H1 (cell line): ENCODE measurements at regions not wholly inside any gene's neighbourhood (a gene's known extent, or its start where the extent isn't known, plus 50 kb on each side); places are given as distances from the start of the nearest gene placed in this dataset.

Source experiments
- POLR2A ChIP-seq, 2 experiments: IDR thresholded peaks; 1 replicate in 1 of 2; 2 replicates in 1 of 2; pipeline ENCODE4 v1.6.1; 2011; ENCODE audit warnings: low read depth in 2 of 2, low read length in 2 of 2, mild to moderate bottlenecking in 2 of 2; ENCODE audit errors: control extremely low read depth in 1 of 2
- RNF2 ChIP-seq: fragments of 200-900, 300-1000 bp; sonication (generic); IDR thresholded peaks from 2 replicates; pipeline ENCODE4 v1.7.1; 2016; ENCODE audit warnings: borderline replicate concordance, low read depth, mild to moderate bottlenecking, antibody characterized with exemption, low read length; ENCODE audit not compliant: poor library complexity, severe bottlenecking; ENCODE audit errors: missing control alignments
- SIX5 ChIP-seq: IDR thresholded peaks from 2 replicates; pipeline ENCODE4 v1.6.1; 2011; ENCODE audit warnings: mild to moderate bottlenecking, low read depth, low read length
- TF ChIP-seq, protein P1 (sequence below): fragments of 300-600 bp; sonication (generic); IDR thresholded peaks from 2 replicates; pipeline ENCODE4 v1.7.1; 2012; ENCODE audit warnings: low read length, moderate library complexity, mild to moderate bottlenecking, inconsistent platforms; ENCODE audit not compliant: insufficient replicate concordance

DNA sequence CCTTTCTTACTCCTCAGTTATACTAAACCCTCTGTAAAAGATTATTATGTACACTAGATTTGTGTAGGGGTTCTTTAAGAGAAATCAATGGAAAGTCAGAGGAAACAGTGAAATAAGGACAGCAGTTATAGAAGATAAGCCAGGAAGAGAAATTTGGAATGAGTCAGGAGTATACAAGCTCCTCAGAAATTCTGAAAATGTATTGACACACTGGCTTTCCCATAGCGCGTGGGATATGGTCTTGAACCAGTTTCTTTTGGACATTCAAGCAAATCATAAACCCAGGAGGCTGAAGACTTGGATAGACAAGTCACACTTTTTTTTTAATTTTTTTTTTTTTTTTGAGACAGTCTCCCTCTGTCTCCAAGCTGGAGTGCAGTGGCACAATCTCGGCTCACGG is 316.1 kb upstream of the MMADHC start (continued):
- TF ChIP-seq, protein P1, sequence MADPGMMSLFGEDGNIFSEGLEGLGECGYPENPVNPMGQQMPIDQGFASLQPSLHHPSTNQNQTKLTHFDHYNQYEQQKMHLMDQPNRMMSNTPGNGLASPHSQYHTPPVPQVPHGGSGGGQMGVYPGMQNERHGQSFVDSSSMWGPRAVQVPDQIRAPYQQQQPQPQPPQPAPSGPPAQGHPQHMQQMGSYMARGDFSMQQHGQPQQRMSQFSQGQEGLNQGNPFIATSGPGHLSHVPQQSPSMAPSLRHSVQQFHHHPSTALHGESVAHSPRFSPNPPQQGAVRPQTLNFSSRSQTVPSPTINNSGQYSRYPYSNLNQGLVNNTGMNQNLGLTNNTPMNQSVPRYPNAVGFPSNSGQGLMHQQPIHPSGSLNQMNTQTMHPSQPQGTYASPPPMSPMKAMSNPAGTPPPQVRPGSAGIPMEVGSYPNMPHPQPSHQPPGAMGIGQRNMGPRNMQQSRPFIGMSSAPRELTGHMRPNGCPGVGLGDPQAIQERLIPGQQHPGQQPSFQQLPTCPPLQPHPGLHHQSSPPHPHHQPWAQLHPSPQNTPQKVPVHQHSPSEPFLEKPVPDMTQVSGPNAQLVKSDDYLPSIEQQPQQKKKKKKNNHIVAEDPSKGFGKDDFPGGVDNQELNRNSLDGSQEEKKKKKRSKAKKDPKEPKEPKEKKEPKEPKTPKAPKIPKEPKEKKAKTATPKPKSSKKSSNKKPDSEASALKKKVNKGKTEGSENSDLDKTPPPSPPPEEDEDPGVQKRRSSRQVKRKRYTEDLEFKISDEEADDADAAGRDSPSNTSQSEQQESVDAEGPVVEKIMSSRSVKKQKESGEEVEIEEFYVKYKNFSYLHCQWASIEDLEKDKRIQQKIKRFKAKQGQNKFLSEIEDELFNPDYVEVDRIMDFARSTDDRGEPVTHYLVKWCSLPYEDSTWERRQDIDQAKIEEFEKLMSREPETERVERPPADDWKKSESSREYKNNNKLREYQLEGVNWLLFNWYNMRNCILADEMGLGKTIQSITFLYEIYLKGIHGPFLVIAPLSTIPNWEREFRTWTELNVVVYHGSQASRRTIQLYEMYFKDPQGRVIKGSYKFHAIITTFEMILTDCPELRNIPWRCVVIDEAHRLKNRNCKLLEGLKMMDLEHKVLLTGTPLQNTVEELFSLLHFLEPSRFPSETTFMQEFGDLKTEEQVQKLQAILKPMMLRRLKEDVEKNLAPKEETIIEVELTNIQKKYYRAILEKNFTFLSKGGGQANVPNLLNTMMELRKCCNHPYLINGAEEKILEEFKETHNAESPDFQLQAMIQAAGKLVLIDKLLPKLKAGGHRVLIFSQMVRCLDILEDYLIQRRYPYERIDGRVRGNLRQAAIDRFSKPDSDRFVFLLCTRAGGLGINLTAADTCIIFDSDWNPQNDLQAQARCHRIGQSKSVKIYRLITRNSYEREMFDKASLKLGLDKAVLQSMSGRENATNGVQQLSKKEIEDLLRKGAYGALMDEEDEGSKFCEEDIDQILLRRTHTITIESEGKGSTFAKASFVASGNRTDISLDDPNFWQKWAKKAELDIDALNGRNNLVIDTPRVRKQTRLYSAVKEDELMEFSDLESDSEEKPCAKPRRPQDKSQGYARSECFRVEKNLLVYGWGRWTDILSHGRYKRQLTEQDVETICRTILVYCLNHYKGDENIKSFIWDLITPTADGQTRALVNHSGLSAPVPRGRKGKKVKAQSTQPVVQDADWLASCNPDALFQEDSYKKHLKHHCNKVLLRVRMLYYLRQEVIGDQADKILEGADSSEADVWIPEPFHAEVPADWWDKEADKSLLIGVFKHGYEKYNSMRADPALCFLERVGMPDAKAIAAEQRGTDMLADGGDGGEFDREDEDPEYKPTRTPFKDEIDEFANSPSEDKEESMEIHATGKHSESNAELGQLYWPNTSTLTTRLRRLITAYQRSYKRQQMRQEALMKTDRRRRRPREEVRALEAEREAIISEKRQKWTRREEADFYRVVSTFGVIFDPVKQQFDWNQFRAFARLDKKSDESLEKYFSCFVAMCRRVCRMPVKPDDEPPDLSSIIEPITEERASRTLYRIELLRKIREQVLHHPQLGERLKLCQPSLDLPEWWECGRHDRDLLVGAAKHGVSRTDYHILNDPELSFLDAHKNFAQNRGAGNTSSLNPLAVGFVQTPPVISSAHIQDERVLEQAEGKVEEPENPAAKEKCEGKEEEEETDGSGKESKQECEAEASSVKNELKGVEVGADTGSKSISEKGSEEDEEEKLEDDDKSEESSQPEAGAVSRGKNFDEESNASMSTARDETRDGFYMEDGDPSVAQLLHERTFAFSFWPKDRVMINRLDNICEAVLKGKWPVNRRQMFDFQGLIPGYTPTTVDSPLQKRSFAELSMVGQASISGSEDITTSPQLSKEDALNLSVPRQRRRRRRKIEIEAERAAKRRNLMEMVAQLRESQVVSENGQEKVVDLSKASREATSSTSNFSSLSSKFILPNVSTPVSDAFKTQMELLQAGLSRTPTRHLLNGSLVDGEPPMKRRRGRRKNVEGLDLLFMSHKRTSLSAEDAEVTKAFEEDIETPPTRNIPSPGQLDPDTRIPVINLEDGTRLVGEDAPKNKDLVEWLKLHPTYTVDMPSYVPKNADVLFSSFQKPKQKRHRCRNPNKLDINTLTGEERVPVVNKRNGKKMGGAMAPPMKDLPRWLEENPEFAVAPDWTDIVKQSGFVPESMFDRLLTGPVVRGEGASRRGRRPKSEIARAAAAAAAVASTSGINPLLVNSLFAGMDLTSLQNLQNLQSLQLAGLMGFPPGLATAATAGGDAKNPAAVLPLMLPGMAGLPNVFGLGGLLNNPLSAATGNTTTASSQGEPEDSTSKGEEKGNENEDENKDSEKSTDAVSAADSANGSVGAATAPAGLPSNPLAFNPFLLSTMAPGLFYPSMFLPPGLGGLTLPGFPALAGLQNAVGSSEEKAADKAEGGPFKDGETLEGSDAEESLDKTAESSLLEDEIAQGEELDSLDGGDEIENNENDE, result no peak
- TF ChIP-seq RNF2 (no peak), POLR2A (IDR thresholded peaks at IDR 0.05; ENCODE audit: control extremely low read depth in 1 of 2, low read depth in 2 of 2, low read length in 2 of 2) (no peak), SIX5 (no peak)
- TF ChIP-seq, all 59 proteins: peak for 0
